ENCODE measurements at regions not wholly inside any gene's neighbourhood (a gene's known extent, or its start where the extent isn't known, plus 50 kb on each side); places are given as distances from the start of the nearest gene placed in this dataset.
"Not testable (repeated sequence)": the region's sequence is repeated elsewhere in the genome, so short reads cannot be mapped to it uniquely, and the experiment has no call there.

DNA sequence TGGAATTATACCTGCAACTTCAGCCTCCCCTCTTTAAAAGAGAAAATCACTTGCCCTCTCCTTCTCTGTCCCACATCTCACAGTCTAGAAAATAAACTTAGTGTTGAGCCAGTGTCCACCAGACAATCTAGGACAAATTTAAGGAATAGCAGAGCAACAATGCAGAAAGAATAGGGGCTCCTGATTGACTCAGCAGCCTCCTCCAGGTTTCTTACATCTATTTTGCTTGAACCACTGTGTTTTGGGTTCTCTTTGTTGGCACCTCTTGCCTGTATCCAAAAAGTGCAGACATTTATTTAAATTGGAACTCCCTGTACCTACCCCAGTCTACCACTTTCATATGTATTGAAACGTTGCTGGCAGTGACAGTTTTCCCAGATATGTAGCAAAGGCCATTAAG, 133.7 kb upstream of the HSF2 start:
- no peak for DNase-seq (ENCODE audit: low read depth)

DNA sequence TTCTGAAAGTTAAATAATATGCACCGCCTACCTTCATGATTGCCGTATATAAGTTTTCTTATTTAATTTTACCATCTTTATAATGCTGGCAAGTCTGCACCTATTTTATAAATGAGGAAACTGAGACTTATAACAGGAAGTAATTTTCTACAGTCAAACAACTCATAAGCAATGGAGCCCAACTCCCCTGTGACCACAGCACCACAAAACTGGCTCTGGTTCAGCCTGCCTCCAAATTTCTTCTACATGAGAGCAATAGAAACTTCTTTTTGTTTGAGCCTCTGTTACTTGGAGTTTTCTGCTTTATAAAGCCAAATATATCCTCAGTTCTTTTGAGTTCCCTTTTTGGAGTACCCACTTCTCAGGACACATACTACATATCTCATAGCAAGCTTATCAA, 131.1 kb upstream of the HSF2 start:
- DNase-seq (ENCODE audit: low read depth), result no peak

DNA sequence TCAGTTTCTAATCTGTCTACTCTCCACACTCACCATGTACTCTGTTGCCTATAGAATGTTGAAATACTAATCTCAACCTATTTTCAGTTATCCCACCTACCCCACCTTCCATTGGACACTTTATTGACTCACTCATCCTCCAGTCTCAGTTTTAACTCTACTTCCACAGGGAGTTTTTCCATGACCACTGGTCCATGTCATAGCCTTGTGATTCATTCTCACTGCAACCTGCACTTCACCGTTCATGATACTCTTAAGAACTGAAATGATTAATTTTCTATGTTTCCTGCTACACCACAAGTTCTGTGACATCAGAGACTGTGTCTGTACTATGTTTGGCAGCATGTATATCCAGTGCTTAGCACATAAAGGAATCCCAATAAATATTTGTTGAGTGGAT, 122.8 kb upstream of the HSF2 start:
- no peak for DNase-seq (ENCODE audit: low read depth)

DNA sequence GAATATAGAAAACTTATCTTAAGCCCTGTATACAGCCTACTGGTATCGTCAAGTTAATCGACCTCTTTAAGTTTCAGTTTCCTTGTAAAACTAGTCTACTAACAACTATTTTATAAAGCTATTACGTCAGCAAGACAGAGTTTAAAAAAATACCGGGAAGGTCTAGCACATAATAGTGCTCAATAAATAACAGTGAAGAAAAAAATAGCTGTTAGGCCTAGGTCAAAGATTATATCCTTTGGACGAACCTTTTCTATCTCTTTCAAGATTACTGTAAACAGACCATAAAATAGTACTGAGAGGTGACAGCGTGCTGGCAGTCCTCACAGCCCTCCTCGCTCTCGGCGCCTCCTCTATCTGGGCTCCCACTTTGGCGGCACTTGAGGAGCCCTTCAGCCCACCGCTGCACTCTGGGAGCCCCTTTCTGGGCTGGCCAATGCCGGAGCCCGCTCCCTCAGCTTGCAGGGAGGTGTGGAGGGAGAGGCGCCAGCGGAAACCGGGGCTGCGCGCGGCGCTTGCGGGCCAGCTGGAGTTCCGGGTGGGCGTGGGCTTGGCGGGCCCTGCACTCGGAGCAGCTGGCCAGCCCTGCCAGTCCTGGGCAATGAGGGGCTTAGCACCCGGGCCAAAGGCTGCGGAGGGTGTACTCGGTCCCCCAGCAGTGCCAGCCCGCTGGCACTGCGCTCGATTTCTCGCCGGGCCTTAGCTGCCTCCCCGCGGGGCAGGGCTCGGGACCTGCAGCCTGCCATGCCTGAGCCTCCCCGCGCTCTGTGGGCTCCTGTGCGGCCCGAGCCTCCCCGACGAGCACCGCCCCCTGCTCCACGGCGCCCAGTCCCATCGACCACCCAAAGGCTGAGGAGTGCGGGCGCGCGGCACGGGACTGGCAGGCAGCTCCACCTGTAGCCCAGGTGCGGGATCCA, 119.1 kb upstream of the HSF2 start:
- DNase-seq (ENCODE audit: low read depth), result not testable (repeated sequence)

DNA sequence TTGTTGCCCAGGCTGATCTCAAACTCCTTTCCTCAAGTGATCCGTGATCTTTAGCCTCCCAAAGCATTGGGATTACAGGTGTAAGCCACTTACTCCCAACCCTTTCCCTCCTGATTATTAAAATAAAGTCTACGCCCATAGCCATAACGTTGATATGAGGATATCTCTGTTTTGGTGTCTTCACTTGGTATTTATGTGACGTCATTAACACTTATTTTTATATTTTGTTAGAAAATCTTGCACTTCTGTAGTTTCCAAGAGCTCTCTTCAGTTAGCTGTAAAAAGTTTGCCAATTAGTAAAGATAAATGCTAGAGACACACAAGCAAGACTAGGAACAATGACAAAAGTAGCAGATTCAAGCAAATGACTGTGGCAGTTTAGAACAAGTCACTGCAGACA, 115.6 kb upstream of the HSF2 start:
- no peak for DNase-seq (ENCODE audit: low read depth)

DNA sequence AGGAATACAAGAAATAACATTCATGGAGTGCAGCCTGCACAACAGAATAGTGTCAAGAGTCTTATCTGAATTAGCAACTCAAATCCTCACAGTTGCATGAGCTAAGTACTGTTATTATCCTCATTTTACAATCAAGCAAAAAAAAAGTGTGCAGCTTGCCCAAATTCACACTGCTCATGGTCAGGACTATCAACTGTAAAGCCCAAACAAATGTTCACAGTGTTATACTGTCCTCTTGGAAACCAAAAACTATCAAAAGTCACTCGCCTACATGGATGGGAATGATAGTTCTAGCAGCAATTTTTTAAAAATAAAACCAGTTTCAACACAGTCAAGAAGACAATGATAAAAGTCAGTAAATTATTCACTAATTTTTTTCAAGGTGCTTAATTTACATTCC, 114.6 kb upstream of the HSF2 start:
- no peak for DNase-seq (ENCODE audit: low read depth)

DNA sequence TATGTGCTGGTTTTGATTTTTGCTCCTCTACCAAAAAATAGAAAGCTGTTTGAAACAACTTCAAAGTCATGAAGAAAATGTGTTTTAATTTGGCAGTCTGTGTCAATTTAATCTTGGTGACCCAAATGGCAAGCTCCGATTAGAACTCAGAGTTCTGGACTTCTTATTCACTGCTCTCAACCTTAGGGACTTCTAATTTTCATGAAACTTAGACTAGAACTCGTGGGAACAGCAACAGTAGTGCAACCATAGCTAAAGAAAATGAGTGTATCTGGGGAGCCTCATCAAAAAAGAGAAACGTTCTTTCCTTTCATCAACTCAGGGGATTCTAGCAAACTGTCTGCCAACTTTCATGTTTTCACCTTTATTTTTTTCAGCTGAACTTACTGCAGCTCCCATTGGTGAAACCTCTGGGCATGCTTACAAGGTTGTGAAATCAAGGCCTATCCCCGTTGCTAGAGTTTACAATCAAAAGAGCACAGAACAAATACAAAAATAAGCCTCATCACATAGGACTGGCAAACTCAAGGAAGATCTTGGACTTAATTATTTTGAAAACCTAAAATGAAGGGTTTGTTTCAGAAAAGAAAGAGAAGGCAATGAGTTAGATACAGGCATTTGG, 114.0 kb upstream of the HSF2 start:
- DNase-seq (ENCODE audit: low read depth), result no peak

DNA sequence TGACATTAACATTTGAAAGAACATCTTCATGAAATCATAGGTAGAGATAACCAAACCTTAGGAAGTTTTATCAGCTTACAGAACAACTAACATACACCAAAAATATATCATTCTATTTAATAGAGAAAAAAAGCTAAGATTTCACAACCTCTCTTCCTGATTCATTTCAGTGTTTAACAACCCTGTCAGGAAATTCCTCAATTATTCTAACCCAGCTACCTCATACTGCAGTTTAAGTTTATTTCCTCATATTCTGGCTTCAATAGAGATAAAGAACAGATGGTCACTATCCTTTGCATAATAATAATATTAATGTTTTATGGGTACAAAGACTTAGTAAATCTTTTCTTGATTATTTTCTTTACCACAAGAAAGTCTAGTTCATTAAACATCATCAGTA, 112.9 kb upstream of the HSF2 start:
- no peak for DNase-seq (ENCODE audit: low read depth)

GRCh38 chr6:122289762-122290539, 109.5 kb upstream of the HSF2 start:
- DNase-seq (ENCODE audit: low read depth), result peak; percentile 3

- DNase-seq (ENCODE audit: low read depth), result no peak
These were observed 102.4 kb upstream of the HSF2 start for GRCh38 chr6:122297010-122297409.

DNA sequence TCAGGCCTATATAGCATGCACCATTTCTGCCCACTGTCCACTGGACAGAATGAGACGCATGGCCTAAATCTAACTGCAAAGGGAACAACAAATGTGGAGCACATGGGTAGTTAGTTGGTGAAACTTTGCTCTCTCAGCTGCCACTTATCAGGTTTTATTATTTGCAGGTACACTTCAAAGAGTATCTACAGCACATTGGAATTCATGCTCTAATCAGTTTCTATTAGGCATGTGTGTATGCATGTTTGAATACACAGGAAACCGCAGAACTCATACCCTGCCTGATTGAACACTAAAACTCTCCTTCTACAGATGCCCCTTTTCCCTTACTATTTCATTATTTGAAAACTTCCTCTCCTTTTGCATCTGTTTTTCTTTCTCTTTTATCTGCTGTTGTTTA, 97.4 kb upstream of the HSF2 start:
- no peak for DNase-seq (ENCODE audit: low read depth)

- DNase-seq (ENCODE audit: low read depth), result no peak
These were observed 91.9 kb upstream of the HSF2 start for GRCh38 chr6:122307577-122307976.

DNA sequence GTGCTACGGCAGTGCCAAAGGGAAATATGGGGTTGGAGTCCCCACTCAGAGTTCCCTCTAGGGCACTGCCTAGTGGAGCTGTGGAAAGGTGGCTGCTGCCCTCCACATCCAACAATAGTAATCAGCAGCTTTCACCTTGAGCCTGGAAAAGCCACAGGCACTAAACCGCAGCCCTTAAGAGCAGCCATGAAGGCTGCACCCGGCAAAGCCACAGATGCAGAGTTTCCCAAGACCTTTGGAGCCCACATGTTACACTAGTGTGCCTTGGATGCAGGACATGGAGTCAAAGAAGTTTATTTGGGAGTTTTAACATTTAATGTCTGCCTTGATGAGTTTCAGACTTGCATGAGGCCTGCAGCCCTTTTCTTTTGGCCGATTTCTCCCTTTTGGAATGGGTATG, 91.4 kb upstream of the HSF2 start:
- DNase-seq (ENCODE audit: low read depth), result no peak

GRCh38 chr6:122315842-122316241, 83.6 kb upstream of the HSF2 start:
- no peak for DNase-seq (ENCODE audit: low read depth)

- peak; percentile 3 for DNase-seq (ENCODE audit: low read depth)
These were observed 76.6 kb upstream of the HSF2 start for GRCh38 chr6:122322824-122323223.

DNA sequence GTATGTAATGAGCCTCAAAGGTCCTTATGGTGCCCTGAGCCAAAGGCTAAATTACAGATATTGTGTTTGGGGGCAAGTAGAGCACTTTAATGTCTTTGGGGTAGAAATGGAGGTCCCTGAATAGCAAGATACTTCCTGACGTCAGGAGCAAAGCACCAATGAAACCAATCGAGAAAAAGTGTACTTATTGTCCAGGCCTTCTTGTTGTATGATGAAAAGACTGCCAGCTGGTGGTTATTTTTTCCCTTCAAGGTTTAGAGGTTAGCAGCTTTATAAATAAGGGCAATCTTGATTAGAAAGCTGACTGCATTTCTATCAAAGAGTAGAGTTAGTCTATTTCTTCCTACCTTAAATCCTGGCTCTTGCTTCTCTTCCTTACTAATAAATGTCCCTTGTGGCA, 76.1 kb upstream of the HSF2 start:
- no peak for DNase-seq (ENCODE audit: low read depth)

- no peak for DNase-seq (ENCODE audit: low read depth)
These were observed 69.1 kb upstream of the HSF2 start for GRCh38 chr6:122330315-122330714.

- no peak for DNase-seq (ENCODE audit: low read depth)
These were observed 61.8 kb upstream of the HSF2 start for GRCh38 chr6:122337645-122338044.

GRCh38 chr6:122339661-122340060, 59.8 kb upstream of the HSF2 start:
- DNase-seq (ENCODE audit: low read depth), result no peak

DNA sequence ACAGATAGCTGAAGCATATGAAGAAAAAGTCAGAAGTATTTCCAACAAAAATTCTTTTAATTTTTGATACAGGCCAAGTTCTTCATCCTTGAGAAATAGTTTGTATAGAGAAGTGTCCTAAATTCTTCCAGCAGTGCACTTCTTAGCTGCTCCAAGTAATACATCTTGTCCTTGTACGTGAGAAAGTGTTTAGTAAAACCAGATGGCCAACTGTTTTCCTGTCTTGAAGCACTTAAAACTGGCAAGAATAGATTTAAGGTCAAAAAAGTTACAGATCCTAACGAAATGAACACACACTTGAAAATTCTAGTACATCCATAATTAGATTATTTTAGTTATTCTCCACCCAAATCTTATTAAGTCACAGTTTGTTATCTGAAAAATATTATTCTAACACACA, 52.2 kb upstream of the HSF2 start:
- DNase-seq (ENCODE audit: low read depth), result no peak

DNA sequence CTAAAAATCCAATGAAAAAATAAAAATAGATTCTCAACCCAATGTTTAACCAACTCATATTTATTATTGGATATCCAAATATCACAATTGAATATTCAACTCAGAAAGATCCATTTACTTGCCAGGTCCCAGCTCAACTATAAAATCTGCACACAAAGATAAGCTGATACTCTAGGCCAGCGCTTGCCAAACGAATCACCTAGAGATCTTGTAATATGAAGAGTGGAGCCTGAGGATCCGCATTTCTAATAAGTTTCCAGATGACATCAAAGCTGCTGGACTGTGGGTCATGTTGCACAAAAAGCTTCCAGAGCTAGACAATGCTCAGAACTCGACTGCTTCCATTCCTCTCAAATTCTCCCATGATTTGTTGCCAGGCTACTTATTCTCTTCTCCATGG, 51.7 kb upstream of the HSF2 start:
- DNase-seq (ENCODE audit: low read depth), result no peak
